VCaP (cell line): ENCODE measurements at regions not wholly inside any gene's neighbourhood (a gene's known extent, or its start where the extent isn't known, plus 50 kb on each side); places are given as distances from the start of the nearest gene placed in this dataset.
A peak's percentile ranks its signal among the peaks of the same experiment; 100 is the strongest.

Source experiments
- H3K27ac ChIP-seq: fragments of 450-650 bp; 2 replicates; pipeline ENCODE4 v1.5.1; 2017
- CTCF ChIP-seq: fragments of 450-650 bp; conservative IDR thresholded peaks from 2 replicates; pipeline ENCODE4 v1.5.1; 2017; ENCODE audit warnings: mild to moderate bottlenecking, moderate library complexity

GRCh38 chr13:91127995-91128394 lies 219.5 kb upstream of the MIR17HG start:
- no peak overlapping the region for H3K27ac ChIP-seq
- TF ChIP-seq CTCF = no peak

GRCh38 chr13:91132381-91132780 lies 215.1 kb upstream of the MIR17HG start:
- TF ChIP-seq CTCF = no peak
- no peak overlapping the region for H3K27ac ChIP-seq

- no peak for TF ChIP-seq CTCF
- no peak overlapping the region for H3K27ac ChIP-seq
These were observed 214.7 kb upstream of the MIR17HG start for GRCh38 chr13:91132786-91133185.

GRCh38 chr13:91133941-91134802 lies 213.3 kb upstream of the MIR17HG start:
- H3K27ac ChIP-seq = no peak overlapping the region
- TF ChIP-seq CTCF = peak; percentile 85

GRCh38 chr13:91134803-91135184 lies 212.7 kb upstream of the MIR17HG start:
- H3K27ac ChIP-seq = no peak overlapping the region
- no peak for TF ChIP-seq CTCF

- no peak overlapping the region for H3K27ac ChIP-seq
- TF ChIP-seq CTCF = no peak
These were observed 212.1 kb upstream of the MIR17HG start for GRCh38 chr13:91135376-91135775.

- TF ChIP-seq CTCF = no peak
- H3K27ac ChIP-seq = no peak overlapping the region
These were observed 211.5 kb upstream of the MIR17HG start for GRCh38 chr13:91135968-91136367.
